H9 (cell line): ENCODE measurements at regions not wholly inside any gene's neighbourhood (a gene's known extent, or its start where the extent isn't known, plus 50 kb on each side); places are given as distances from the start of the nearest gene placed in this dataset.

Experiments
- DNase-seq: peaks from one replicate; pipeline ENCODE4 v3.0.0-alpha.2; 2017
- H2AFZ ChIP-seq: one replicate; pipeline ENCODE4 v1.6.1; 2013; ENCODE audit warnings: mild to moderate bottlenecking, low read length, control low read depth, moderate library complexity
- H2AK5ac ChIP-seq: 2 replicates; pipeline ENCODE4 v1.6.1; 2013; ENCODE audit warnings: low read length, control low read depth, mixed read lengths; ENCODE audit not compliant: insufficient read length
- H2BK120ac ChIP-seq: one replicate; pipeline ENCODE4 v1.6.1; 2013; ENCODE audit warnings: low read depth, mild to moderate bottlenecking, low read length, control low read depth, inconsistent platforms; ENCODE audit not compliant: poor library complexity, severe bottlenecking
- H2BK12ac ChIP-seq: 2 replicates; pipeline ENCODE4 v1.6.1; 2013; ENCODE audit warnings: low read length, control low read depth, mixed read lengths, low read depth; ENCODE audit not compliant: insufficient read length
- H2BK15ac ChIP-seq: 2 replicates; pipeline ENCODE4 v1.6.1; 2013; ENCODE audit warnings: low read depth, low read length, control low read depth
- H2BK20ac ChIP-seq: one replicate; pipeline ENCODE4 v1.6.1; 2013; ENCODE audit warnings: low read depth, mild to moderate bottlenecking, low read length, control low read depth, inconsistent platforms; ENCODE audit not compliant: poor library complexity, severe bottlenecking
- H2BK5ac ChIP-seq: 2 replicates; pipeline ENCODE4 v1.6.1; 2013; ENCODE audit warnings: low read length, control low read depth, mixed read lengths; ENCODE audit not compliant: insufficient read length
- H3K14ac ChIP-seq: 2 replicates; pipeline ENCODE4 v1.6.1; 2013; ENCODE audit warnings: low read length, control low read depth; ENCODE audit not compliant: insufficient read depth
- H3K18ac ChIP-seq: 2 replicates; pipeline ENCODE4 v1.6.1; 2013; ENCODE audit warnings: low read depth, mild to moderate bottlenecking, mixed read lengths, low read length, control low read depth; ENCODE audit not compliant: insufficient read length
- H3K23ac ChIP-seq: 2 replicates; pipeline ENCODE4 v1.6.1; 2013; ENCODE audit warnings: low read length, control low read depth, mixed read lengths, low read depth; ENCODE audit not compliant: insufficient read length
- H3K23me2 ChIP-seq: 2 replicates; pipeline ENCODE4 v1.6.1; 2013; ENCODE audit warnings: low read depth, mild to moderate bottlenecking, mixed read lengths, low read length, control low read depth; ENCODE audit not compliant: insufficient read length, poor library complexity, severe bottlenecking
- H3K27ac ChIP-seq: 2 replicates; pipeline ENCODE4 v1.5.1; 2013; ENCODE audit warnings: low read length, control low read depth, mixed read lengths, low read depth; ENCODE audit not compliant: insufficient read length
- H3K27me3 ChIP-seq: 2 replicates; pipeline ENCODE4 v1.6.1; 2013; ENCODE audit warnings: low read length, control low read depth, inconsistent platforms; ENCODE audit not compliant: insufficient read depth
- H3K4ac ChIP-seq: 2 replicates; pipeline ENCODE4 v1.6.1; 2013; ENCODE audit warnings: low read depth, mild to moderate bottlenecking, control low read depth, inconsistent platforms, low read length, moderate library complexity
- H3K4me1 ChIP-seq: 2 replicates; pipeline ENCODE4 v1.6.1; 2013; ENCODE audit warnings: low read length, control low read depth, inconsistent platforms; ENCODE audit not compliant: insufficient read depth
- H3K4me2 ChIP-seq: 2 replicates; pipeline ENCODE4 v1.6.1; 2013; ENCODE audit warnings: low read length, control low read depth, mixed read lengths; ENCODE audit not compliant: insufficient read length, insufficient read depth
- H3K56ac ChIP-seq: 2 replicates; pipeline ENCODE4 v1.6.1; 2013; ENCODE audit warnings: low read depth, mild to moderate bottlenecking, mixed read lengths, low read length, control low read depth; ENCODE audit not compliant: insufficient read length
- H3K79me1 ChIP-seq: 2 replicates; pipeline ENCODE4 v1.6.1; 2013; ENCODE audit warnings: low read depth, mild to moderate bottlenecking, moderate library complexity, low read length, control low read depth, inconsistent platforms; ENCODE audit not compliant: insufficient read depth, poor library complexity, severe bottlenecking
- H3K79me2 ChIP-seq: 2 replicates; pipeline ENCODE4 v1.6.1; 2013; ENCODE audit warnings: low read length, control low read depth, inconsistent platforms; ENCODE audit not compliant: insufficient read depth
- H3K9ac ChIP-seq: 2 replicates; pipeline ENCODE4 v1.6.1; 2013; ENCODE audit warnings: low read length, control low read depth, mixed read lengths; ENCODE audit not compliant: insufficient read length; ENCODE audit errors: extremely low read depth
- H3K9me3 ChIP-seq: one replicate; pipeline ENCODE4 v1.6.1; 2013; ENCODE audit warnings: low read depth, low read length, inconsistent platforms; ENCODE audit not compliant: control insufficient read depth
- H3T11ph ChIP-seq: one replicate; pipeline ENCODE4 v1.6.1; 2013; ENCODE audit warnings: mild to moderate bottlenecking, low read length, control low read depth, inconsistent platforms
- H4K20me1 ChIP-seq: one replicate; pipeline ENCODE4 v1.6.1; 2013; ENCODE audit not compliant: control insufficient read depth, insufficient read length, insufficient read depth
- H4K5ac ChIP-seq: 2 replicates; pipeline ENCODE4 v1.6.1; 2013; ENCODE audit warnings: low read depth, mild to moderate bottlenecking, mixed read lengths, low read length, control low read depth; ENCODE audit not compliant: insufficient read length
- H4K8ac ChIP-seq: replicated peaks from 2 replicates; pipeline ENCODE4 v1.6.1; 2013; ENCODE audit warnings: low read length, control low read depth, mixed read lengths, low read depth; ENCODE audit not compliant: insufficient read length
- H4K91ac ChIP-seq: 2 replicates; pipeline ENCODE4 v1.6.1; 2013; ENCODE audit warnings: low read depth, mild to moderate bottlenecking, moderate library complexity, mixed read lengths, low read length, control low read depth; ENCODE audit not compliant: insufficient read length
- H3K27ac Mint-ChIP-seq, 3 experiments: 2 replicates in 2 of 3; 3 replicates in 1 of 3; pipeline ENCODE4 v1.8.0; 2020 to 2021; ENCODE audit warnings: mixed read lengths in 3 of 3, mild to moderate bottlenecking in 1 of 3, moderate library complexity in 1 of 3
- H3K27me3 Mint-ChIP-seq: 2 replicates; pipeline ENCODE4 v1.8.0; 2021; ENCODE audit warnings: low read depth, mild to moderate bottlenecking, moderate library complexity, mixed read lengths
- H3K36me3 Mint-ChIP-seq, 3 experiments: 2 replicates in 2 of 3; 3 replicates in 1 of 3; pipeline ENCODE4 v1.8.0; 2020 to 2021; ENCODE audit warnings: low read depth in 3 of 3, mixed read lengths in 3 of 3; ENCODE audit not compliant: insufficient read depth in 1 of 3
- H3K4me1 Mint-ChIP-seq, 2 experiments: 2 replicates each; pipeline ENCODE4 v1.8.0; 2020; ENCODE audit warnings: mixed read lengths in 2 of 2
- H3K4me3 Mint-ChIP-seq, 2 experiments: 2 replicates in 1 of 2; 3 replicates in 1 of 2; pipeline ENCODE4 v1.8.0; 2020 to 2021; ENCODE audit warnings: mild to moderate bottlenecking in 2 of 2, mixed read lengths in 2 of 2, moderate library complexity in 1 of 2
- H3K9me3 Mint-ChIP-seq, 2 experiments: 2 replicates in 1 of 2; 3 replicates in 1 of 2; pipeline ENCODE4 v1.8.0; 2020; ENCODE audit warnings: mild to moderate bottlenecking in 2 of 2, mixed read lengths in 2 of 2, moderate library complexity in 1 of 2
- WGBS: extraction: QIAGEN DNeasy Blood & Tissue Kit; methylation state at CpG from one replicate; pipeline ENCODE4 v1.1.7; 2013; ENCODE audit warnings: missing lambda C conversion rate, low lambda C conversion rate, mixed read lengths; ENCODE audit not compliant: insufficient read length; ENCODE audit errors: extremely low coverage; 5-methylcytosine and 5-hydroxymethylcytosine counted together
- TF ChIP-seq, protein P1 (sequence below): fragments of 200-600 bp; sonication (generic); conservative IDR thresholded peaks from 3 replicates; pipeline ENCODE4 v1.8.0; 2021; ENCODE audit warnings: antibody characterized with exemption, mild to moderate bottlenecking

DNA sequence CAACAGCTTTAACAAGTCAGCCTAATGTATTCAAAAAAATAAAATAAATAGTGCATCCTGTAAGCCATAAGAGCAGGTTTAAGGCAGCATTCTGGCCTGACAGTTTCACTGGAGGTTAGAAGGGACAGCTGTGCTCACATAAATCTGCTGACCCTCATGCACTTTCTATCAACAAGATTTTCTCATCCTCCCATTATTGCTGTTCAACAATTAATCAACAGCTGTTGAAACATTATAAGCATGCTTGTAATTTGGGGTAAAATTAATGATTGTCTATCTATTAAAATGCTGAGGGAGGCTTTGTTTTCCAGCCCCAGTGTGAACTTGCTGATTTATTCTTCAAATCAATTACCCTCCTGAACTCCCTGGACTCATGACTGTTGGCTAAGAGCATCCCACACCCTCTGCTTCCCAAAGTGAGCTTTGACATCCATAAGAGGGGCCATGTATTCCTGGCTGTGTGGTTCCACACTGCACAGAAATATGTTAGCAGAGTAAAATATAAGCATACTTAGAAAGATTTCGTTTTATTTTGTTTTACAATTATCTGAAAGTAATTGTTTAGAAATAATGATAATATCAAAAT, 492.4 kb downstream of the EFNB2 start:
- H3K9me3 ChIP-seq, result no peaks in the 10 kb centered on the region
- no peaks in the 10 kb centered on the region for H3K27me3 ChIP-seq
- no peak overlapping the region for H3K14ac ChIP-seq
- H3K18ac ChIP-seq, result no peak overlapping the region
- no peaks in the 10 kb centered on the region for H3K23me2 ChIP-seq
- peaks cover 3 to 5% of the 10 kb centered on the region in 2 experiments for H3K4me1 Mint-ChIP-seq
- DNase-seq, result no peak
- no peak overlapping the region for H3K9ac ChIP-seq
- H4K91ac ChIP-seq, result no peak overlapping the region
- H3K4me3 Mint-ChIP-seq, result no peak overlapping the region
- H4K20me1 ChIP-seq, result no peaks in the 10 kb centered on the region
- no peak overlapping the region for H3T11ph ChIP-seq
- H2BK12ac ChIP-seq, result no peak overlapping the region
- H3K27ac ChIP-seq, result no peak overlapping the region
- no peaks in the 10 kb centered on the region for H3K79me2 ChIP-seq
- H3K36me3 Mint-ChIP-seq, result no peaks in the 10 kb centered on the region
- no peak overlapping the region for H2BK15ac ChIP-seq
- TF ChIP-seq, protein P1, sequence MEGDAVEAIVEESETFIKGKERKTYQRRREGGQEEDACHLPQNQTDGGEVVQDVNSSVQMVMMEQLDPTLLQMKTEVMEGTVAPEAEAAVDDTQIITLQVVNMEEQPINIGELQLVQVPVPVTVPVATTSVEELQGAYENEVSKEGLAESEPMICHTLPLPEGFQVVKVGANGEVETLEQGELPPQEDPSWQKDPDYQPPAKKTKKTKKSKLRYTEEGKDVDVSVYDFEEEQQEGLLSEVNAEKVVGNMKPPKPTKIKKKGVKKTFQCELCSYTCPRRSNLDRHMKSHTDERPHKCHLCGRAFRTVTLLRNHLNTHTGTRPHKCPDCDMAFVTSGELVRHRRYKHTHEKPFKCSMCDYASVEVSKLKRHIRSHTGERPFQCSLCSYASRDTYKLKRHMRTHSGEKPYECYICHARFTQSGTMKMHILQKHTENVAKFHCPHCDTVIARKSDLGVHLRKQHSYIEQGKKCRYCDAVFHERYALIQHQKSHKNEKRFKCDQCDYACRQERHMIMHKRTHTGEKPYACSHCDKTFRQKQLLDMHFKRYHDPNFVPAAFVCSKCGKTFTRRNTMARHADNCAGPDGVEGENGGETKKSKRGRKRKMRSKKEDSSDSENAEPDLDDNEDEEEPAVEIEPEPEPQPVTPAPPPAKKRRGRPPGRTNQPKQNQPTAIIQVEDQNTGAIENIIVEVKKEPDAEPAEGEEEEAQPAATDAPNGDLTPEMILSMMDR, result no peak
- H3K27me3 Mint-ChIP-seq, result no peaks in the 10 kb centered on the region; the same call in 1 of the 2 replicates
- no peak overlapping the region for H2AK5ac ChIP-seq
- no peak overlapping the region for H4K8ac ChIP-seq
- no peaks in the 10 kb centered on the region for H3K79me1 ChIP-seq
- H2BK120ac ChIP-seq, result no peak overlapping the region
- H2BK5ac ChIP-seq, result no peak overlapping the region
- H3K4me2 ChIP-seq, result no peak overlapping the region
- no peak overlapping the region for H3K56ac ChIP-seq
- H3K23ac ChIP-seq, result no peak overlapping the region
- H4K5ac ChIP-seq, result no peak overlapping the region
- no peak overlapping the region for H3K4ac ChIP-seq
- no peak overlapping the region for H3K27ac Mint-ChIP-seq
- no peaks in the 10 kb centered on the region for H3K9me3 Mint-ChIP-seq
- no CpG with 5 or more reads among the region's 1 CpG for WGBS
- H2AFZ ChIP-seq, result no peak overlapping the region
- no peak overlapping the region for H2BK20ac ChIP-seq
- no peaks in the 10 kb centered on the region for H3K4me1 ChIP-seq
